SK-N-SH (cell line): ENCODE measurements at regions not wholly inside any gene's neighbourhood (a gene's known extent, or its start where the extent isn't known, plus 50 kb on each side); places are given as distances from the start of the nearest gene placed in this dataset.

Source experiments
- ELF1 ChIP-seq: IDR thresholded peaks from 2 replicates; pipeline ENCODE4 v1.4.0; 2012
- EZH2phosphoT487 ChIP-seq: fragments of 200-600 bp; sonication (generic); IDR thresholded peaks from 2 replicates; pipeline ENCODE4 v1.6.1; 2017; ENCODE audit warnings: low read depth, mixed run types, mild to moderate bottlenecking, antibody characterized with exemption, moderate library complexity, borderline replicate concordance
- FOXM1 ChIP-seq: IDR thresholded peaks from 2 replicates; pipeline ENCODE4 v1.4.0; 2012; ENCODE audit warnings: low read depth, mild to moderate bottlenecking
- POLR2AphosphoS5 ChIP-seq: IDR thresholded peaks from 2 replicates; pipeline ENCODE4 v1.6.1; 2012; ENCODE audit warnings: low read depth, low read length
- RAD21 ChIP-seq: IDR thresholded peaks from 2 replicates; pipeline ENCODE4 v1.6.1; 2012; ENCODE audit warnings: mild to moderate bottlenecking, low read length
- SMC3 ChIP-seq: IDR thresholded peaks from 2 replicates; pipeline ENCODE4 v1.6.1; 2012; ENCODE audit warnings: low read depth, low read length, improper control_type of control experiment
- TCF12 ChIP-seq: IDR thresholded peaks from 2 replicates; pipeline ENCODE4 v1.4.0; 2012
- YY1 ChIP-seq: IDR thresholded peaks from 2 replicates; pipeline ENCODE4 v1.4.0; 2012; ENCODE audit warnings: low read depth, mild to moderate bottlenecking
- TF ChIP-seq, protein P1 (sequence below): fragments of 200-600 bp; sonication (generic); IDR thresholded peaks from 2 replicates; pipeline ENCODE4 v1.6.1; 2017; ENCODE audit warnings: antibody characterized with exemption, mild to moderate bottlenecking, moderate library complexity
- TF ChIP-seq, protein P2 (sequence below): IDR thresholded peaks from 2 replicates; pipeline ENCODE4 v1.6.1; 2012; ENCODE audit warnings: mild to moderate bottlenecking, low read depth, low read length, moderate library complexity

DNA sequence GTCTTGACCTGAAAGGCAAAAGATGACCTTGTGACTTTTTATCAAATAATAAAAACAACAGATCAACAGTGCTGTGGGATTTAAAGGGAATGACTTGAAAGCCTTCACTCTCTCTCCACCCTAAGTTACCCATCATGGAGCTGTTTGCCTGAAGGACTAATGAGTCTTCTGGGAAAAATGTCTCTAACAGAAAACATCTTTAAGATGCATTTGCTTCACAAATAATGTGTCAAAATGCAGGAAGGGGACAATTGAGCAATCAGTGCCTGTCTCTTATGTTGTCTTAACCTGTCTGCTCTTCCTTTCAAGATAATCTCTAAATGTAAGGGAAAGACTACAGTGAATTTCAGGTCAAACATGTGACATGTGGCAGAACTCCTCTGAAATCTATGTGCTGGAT lies 766.6 kb downstream of the PDHA2 start:
- TF ChIP-seq, protein P1, sequence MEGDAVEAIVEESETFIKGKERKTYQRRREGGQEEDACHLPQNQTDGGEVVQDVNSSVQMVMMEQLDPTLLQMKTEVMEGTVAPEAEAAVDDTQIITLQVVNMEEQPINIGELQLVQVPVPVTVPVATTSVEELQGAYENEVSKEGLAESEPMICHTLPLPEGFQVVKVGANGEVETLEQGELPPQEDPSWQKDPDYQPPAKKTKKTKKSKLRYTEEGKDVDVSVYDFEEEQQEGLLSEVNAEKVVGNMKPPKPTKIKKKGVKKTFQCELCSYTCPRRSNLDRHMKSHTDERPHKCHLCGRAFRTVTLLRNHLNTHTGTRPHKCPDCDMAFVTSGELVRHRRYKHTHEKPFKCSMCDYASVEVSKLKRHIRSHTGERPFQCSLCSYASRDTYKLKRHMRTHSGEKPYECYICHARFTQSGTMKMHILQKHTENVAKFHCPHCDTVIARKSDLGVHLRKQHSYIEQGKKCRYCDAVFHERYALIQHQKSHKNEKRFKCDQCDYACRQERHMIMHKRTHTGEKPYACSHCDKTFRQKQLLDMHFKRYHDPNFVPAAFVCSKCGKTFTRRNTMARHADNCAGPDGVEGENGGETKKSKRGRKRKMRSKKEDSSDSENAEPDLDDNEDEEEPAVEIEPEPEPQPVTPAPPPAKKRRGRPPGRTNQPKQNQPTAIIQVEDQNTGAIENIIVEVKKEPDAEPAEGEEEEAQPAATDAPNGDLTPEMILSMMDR: no peak
- no peak for TF ChIP-seq ELF1
- TF ChIP-seq SMC3: no peak
- TF ChIP-seq RAD21: no peak
- TF ChIP-seq YY1: no peak
- TF ChIP-seq POLR2AphosphoS5: no peak
- TF ChIP-seq, protein P2, sequence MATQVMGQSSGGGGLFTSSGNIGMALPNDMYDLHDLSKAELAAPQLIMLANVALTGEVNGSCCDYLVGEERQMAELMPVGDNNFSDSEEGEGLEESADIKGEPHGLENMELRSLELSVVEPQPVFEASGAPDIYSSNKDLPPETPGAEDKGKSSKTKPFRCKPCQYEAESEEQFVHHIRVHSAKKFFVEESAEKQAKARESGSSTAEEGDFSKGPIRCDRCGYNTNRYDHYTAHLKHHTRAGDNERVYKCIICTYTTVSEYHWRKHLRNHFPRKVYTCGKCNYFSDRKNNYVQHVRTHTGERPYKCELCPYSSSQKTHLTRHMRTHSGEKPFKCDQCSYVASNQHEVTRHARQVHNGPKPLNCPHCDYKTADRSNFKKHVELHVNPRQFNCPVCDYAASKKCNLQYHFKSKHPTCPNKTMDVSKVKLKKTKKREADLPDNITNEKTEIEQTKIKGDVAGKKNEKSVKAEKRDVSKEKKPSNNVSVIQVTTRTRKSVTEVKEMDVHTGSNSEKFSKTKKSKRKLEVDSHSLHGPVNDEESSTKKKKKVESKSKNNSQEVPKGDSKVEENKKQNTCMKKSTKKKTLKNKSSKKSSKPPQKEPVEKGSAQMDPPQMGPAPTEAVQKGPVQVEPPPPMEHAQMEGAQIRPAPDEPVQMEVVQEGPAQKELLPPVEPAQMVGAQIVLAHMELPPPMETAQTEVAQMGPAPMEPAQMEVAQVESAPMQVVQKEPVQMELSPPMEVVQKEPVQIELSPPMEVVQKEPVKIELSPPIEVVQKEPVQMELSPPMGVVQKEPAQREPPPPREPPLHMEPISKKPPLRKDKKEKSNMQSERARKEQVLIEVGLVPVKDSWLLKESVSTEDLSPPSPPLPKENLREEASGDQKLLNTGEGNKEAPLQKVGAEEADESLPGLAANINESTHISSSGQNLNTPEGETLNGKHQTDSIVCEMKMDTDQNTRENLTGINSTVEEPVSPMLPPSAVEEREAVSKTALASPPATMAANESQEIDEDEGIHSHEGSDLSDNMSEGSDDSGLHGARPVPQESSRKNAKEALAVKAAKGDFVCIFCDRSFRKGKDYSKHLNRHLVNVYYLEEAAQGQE: no peak
- TF ChIP-seq FOXM1: no peak
- TF ChIP-seq EZH2phosphoT487: no peak
- no peak for TF ChIP-seq TCF12
